Tibial nerve (tissue), 4 donors: ENCODE measurements at regions not wholly inside any gene's neighbourhood (a gene's known extent, or its start where the extent isn't known, plus 50 kb on each side); places are given as distances from the start of the nearest gene placed in this dataset.
A peak's percentile ranks its signal among the peaks of the same experiment; 100 is the strongest.
"Not testable (repeated sequence)": the region's sequence is repeated elsewhere in the genome, so short reads cannot be mapped to it uniquely, and the experiment has no call there.

Experiments
- DNase-seq, 2 donors: peaks; one replicate each; pipeline ENCODE4 v3.0.0-alpha.2; 2019; ENCODE audit warnings: low spot score in 2 of 2
- H3K27ac ChIP-seq, 4 donors: fragments of 200-600 bp; sonication (generic) in 3 of 4; one replicate each; pipeline ENCODE4 v1.5.1; 2017 to 2019; ENCODE audit warnings: mild to moderate bottlenecking in 1 of 4
- H3K27me3 ChIP-seq, 2 donors: fragments of 200-600 bp; sonication (generic) in 1 of 2; one replicate each; pipeline versions ENCODE4 v1.5.1 to v1.6.0; 2017 to 2019
- H3K36me3 ChIP-seq, 3 donors: fragments of 200-600 bp; sonication (generic); one replicate each; pipeline ENCODE4 v1.5.1; 2018 to 2019
- H3K4me1 ChIP-seq, 4 donors: fragments of 200-600 bp; sonication (generic) in 3 of 4; one replicate each; pipeline ENCODE4 v1.5.1; 2017 to 2019
- H3K4me3 ChIP-seq, 4 donors: fragments of 200-600 bp; sonication (generic) in 3 of 4; one replicate each; pipeline ENCODE4 v1.5.1; 2017 to 2019; ENCODE audit warnings: mild to moderate bottlenecking in 1 of 4, moderate library complexity in 1 of 4
- H3K9me3 ChIP-seq, 4 donors: fragments of 200-600 bp; sonication (generic) in 3 of 4; one replicate each; pipeline ENCODE4 v1.5.1; 2017 to 2019
- CTCF ChIP-seq, 5 experiments: fragments of 200-600 bp in 3 of 5; fragments of 450-650 bp in 2 of 5; sonication (generic) in 3 of 5; IDR thresholded peaks; one replicate each; pipeline ENCODE4 v1.5.1; 2016 to 2019; ENCODE audit warnings: antibody characterized with exemption in 5 of 5, mild to moderate bottlenecking in 3 of 5, moderate library complexity in 2 of 5
- EP300 ChIP-seq, 2 donors: sonication (generic); formaldehyde crosslinking; IDR thresholded peaks; one replicate each; pipeline ENCODE4 v1.6.1; 2017; ENCODE audit warnings: antibody characterized with exemption in 2 of 2, mild to moderate bottlenecking in 1 of 2
- POLR2A ChIP-seq, 2 donors: fragments of 450-650 bp; IDR thresholded peaks; one replicate each; pipeline ENCODE4 v1.6.1; 2017; ENCODE audit warnings: antibody characterized with exemption in 2 of 2, mild to moderate bottlenecking in 2 of 2, moderate library complexity in 2 of 2
- WGBS, 2 donors: methylation state at CpG; one replicate each; pipeline ENCODE4 v1.1.5; 2018; 5-methylcytosine and 5-hydroxymethylcytosine counted together

- peak overlapping the region in 1 of 4 donors; percentile 18 for H3K4me3 ChIP-seq
These were observed 130.4 kb upstream of the PELI1 start for GRCh38 chr2:64274399-64275173.

GRCh38 chr2:64275174-64275466 is 130.9 kb upstream of the PELI1 start:
- Histone ChIP-seq H3K27me3 (no peaks in the 10 kb centered on the region), H3K4me1 (peaks cover 2 to 52% (median 19%) of the 10 kb centered on the region in 4 donors), H3K9me3 (no peaks in the 10 kb centered on the region), H3K27ac (peak overlapping the region in 1 of 4 donors; percentile 90), H3K36me3 (no peaks in the 10 kb centered on the region), H3K4me3 (peak overlapping the region in 1 of 4 donors; percentile 17)
- TF ChIP-seq POLR2A (IDR thresholded peaks at IDR 0.05) (no peak), CTCF (IDR thresholded peaks at IDR 0.05) (no peak), EP300 (IDR thresholded peaks at IDR 0.05) (no peak)
- DNase-seq = no peak

More at GRCh38 chr2:64274399-64275173, 130.4 kb upstream of the PELI1 start:
- 84 to 85% methylated on average over 2 of the region's 2 CpGs for WGBS, 2 donors
- Histone ChIP-seq H3K27ac (peak overlapping the region; percentile 58 to 90 (median 82)), H3K36me3 (no peaks in the 10 kb centered on the region), H3K27me3 (no peaks in the 10 kb centered on the region), H3K9me3 (no peaks in the 10 kb centered on the region), H3K4me1 (peaks cover 2 to 52% (median 19%) of the 10 kb centered on the region in 4 donors)
- TF ChIP-seq CTCF (IDR thresholded peaks at IDR 0.05) (no peak), EP300 (IDR thresholded peaks at IDR 0.05) (no peak), POLR2A (IDR thresholded peaks at IDR 0.05) (no peak)
- no peak for DNase-seq

GRCh38 chr2:64276417-64277095 is 132.3 kb upstream of the PELI1 start:
- whole genome bisulfite sequencing, 2 donors = 88 to 90% methylated on average over 3 of the region's 3 CpGs
- Histone ChIP-seq H3K27ac (peak overlapping the region in 3 of 4 donors; percentile 13 to 76 (median 71)), H3K9me3 (no peaks in the 10 kb centered on the region), H3K27me3 (no peaks in the 10 kb centered on the region), H3K4me1 (peaks cover 2 to 52% (median 19%) of the 10 kb centered on the region in 4 donors), H3K4me3 (peak overlapping the region in 1 of 4 donors; percentile 13), H3K36me3 (no peaks in the 10 kb centered on the region)
- TF ChIP-seq CTCF (IDR thresholded peaks at IDR 0.05) (no peak), POLR2A (IDR thresholded peaks at IDR 0.05) (no peak), EP300 (IDR thresholded peaks at IDR 0.05) (no peak)
- DNase-seq = no peak

- TF ChIP-seq CTCF (IDR thresholded peaks at IDR 0.05) = no peak
- peak in 1 of 2 donors; percentile 21 for TF ChIP-seq EP300 (IDR thresholded peaks at IDR 0.05)
These were observed 133.1 kb upstream of the PELI1 start for GRCh38 chr2:64277101-64277849.

GRCh38 chr2:64280812-64281211 is 136.6 kb upstream of the PELI1 start:
- H3K9me3 ChIP-seq, H3K27me3 ChIP-seq, DNase-seq, H3K4me3 ChIP-seq, H3K36me3 ChIP-seq, H3K27ac ChIP-seq: not testable (repeated sequence)
- 61 to 69% methylated on average over 2 of the region's 2 CpGs for WGBS, 2 donors
- H3K4me1 ChIP-seq = peaks cover 0 to 39% (median 13%) of the 10 kb centered on the region in 4 donors

More at GRCh38 chr2:64277101-64277849, 133.1 kb upstream of the PELI1 start:
- H3K4me1 ChIP-seq = peaks cover 2 to 52% (median 19%) of the 10 kb centered on the region in 4 donors
- H3K4me3 ChIP-seq = peak overlapping the region in 1 of 4 donors; percentile 13
- no peaks in the 10 kb centered on the region for H3K36me3 ChIP-seq
- H3K9me3 ChIP-seq = no peaks in the 10 kb centered on the region
- no peaks in the 10 kb centered on the region for H3K27me3 ChIP-seq
- 51 to 54% methylated on average over 9 of the region's 9 CpGs for WGBS, 2 donors
- DNase-seq = no peak
- H3K27ac ChIP-seq = peak overlapping the region in 3 of 4 donors; percentile 17 to 76 (median 71)
